22Rv1 (cell line): ENCODE measurements at regions not wholly inside any gene's neighbourhood (a gene's known extent, or its start where the extent isn't known, plus 50 kb on each side); places are given as distances from the start of the nearest gene placed in this dataset.

ENCODE experiments used
- CTCF ChIP-seq: fragments of 450-650 bp; IDR thresholded peaks from 2 replicates; pipeline ENCODE4 v1.5.1; 2017; ENCODE audit warnings: mild to moderate bottlenecking
- ZFX ChIP-seq: fragments of 450-650 bp; IDR thresholded peaks from 2 replicates; pipeline ENCODE4 v1.6.1; 2017; ENCODE audit warnings: antibody characterized with exemption, borderline replicate concordance

- no peak for TF ChIP-seq CTCF
- no peak for TF ChIP-seq ZFX
Observed at GRCh38 chr1:82218846-82219245, 418.1 kb downstream of the ADGRL2 start.
